Osteoblast (primary cell): ENCODE measurements at regions not wholly inside any gene's neighbourhood (a gene's known extent, or its start where the extent isn't known, plus 50 kb on each side); places are given as distances from the start of the nearest gene placed in this dataset.
"Not testable (repeated sequence)": the region's sequence is repeated elsewhere in the genome, so short reads cannot be mapped to it uniquely, and the experiment has no call there.

Experiments
- DNase-seq: peaks from one replicate; pipeline ENCODE4 v3.0.0; 2011; ENCODE audit warnings: low spot score, mixed read lengths; ENCODE audit not compliant: insufficient read length; ENCODE audit errors: missing footprints
- H2AFZ ChIP-seq: 2 replicates; pipeline ENCODE4 v1.6.0; 2011; ENCODE audit warnings: mild to moderate bottlenecking, low read length
- H3K27ac ChIP-seq: 2 replicates; pipeline ENCODE4 v1.5.1; 2011; ENCODE audit warnings: mild to moderate bottlenecking, low read depth, low read length, moderate library complexity
- H3K27me3 ChIP-seq: 2 replicates; pipeline ENCODE4 v1.6.0; 2012; ENCODE audit warnings: mild to moderate bottlenecking, control low read depth, inconsistent platforms, low read length, moderate library complexity; ENCODE audit not compliant: insufficient read depth
- H3K36me3 ChIP-seq: 2 replicates; pipeline ENCODE4 v1.5.1; 2011; ENCODE audit warnings: mild to moderate bottlenecking, low read length, control low read depth, moderate library complexity; ENCODE audit not compliant: insufficient read depth
- H3K4me1 ChIP-seq: 2 replicates; pipeline ENCODE4 v1.5.1; 2011; ENCODE audit warnings: mild to moderate bottlenecking, low read length, control low read depth, moderate library complexity; ENCODE audit not compliant: insufficient read depth
- H3K4me2 ChIP-seq: 2 replicates; pipeline ENCODE4 v1.6.0; 2011; ENCODE audit warnings: mild to moderate bottlenecking, low read length; ENCODE audit not compliant: insufficient read depth
- H3K4me3 ChIP-seq: fragments of 200-600 bp; sonication (generic); 3 replicates; pipeline ENCODE4 v1.5.1; 2012; ENCODE audit warnings: mild to moderate bottlenecking, low read length, inconsistent platforms; ENCODE audit not compliant: insufficient read depth
- H3K79me2 ChIP-seq: 2 replicates; pipeline ENCODE4 v1.6.0; 2012; ENCODE audit warnings: mild to moderate bottlenecking, low read length, control low read depth, inconsistent platforms; ENCODE audit not compliant: insufficient read depth
- H3K9me3 ChIP-seq: 2 replicates; pipeline ENCODE4 v1.5.1; 2011; ENCODE audit warnings: low read depth, low read length, control low read depth
- H4K20me1 ChIP-seq: 2 replicates; pipeline ENCODE4 v1.6.0; 2012; ENCODE audit warnings: mild to moderate bottlenecking, low read length, control low read depth; ENCODE audit not compliant: insufficient read depth
- TF ChIP-seq, protein P1 (sequence below): IDR thresholded peaks from 2 replicates; pipeline ENCODE4 v1.5.1; 2011; ENCODE audit warnings: mild to moderate bottlenecking, low read depth, low read length, moderate library complexity; ENCODE audit errors: extremely low read depth

DNA sequence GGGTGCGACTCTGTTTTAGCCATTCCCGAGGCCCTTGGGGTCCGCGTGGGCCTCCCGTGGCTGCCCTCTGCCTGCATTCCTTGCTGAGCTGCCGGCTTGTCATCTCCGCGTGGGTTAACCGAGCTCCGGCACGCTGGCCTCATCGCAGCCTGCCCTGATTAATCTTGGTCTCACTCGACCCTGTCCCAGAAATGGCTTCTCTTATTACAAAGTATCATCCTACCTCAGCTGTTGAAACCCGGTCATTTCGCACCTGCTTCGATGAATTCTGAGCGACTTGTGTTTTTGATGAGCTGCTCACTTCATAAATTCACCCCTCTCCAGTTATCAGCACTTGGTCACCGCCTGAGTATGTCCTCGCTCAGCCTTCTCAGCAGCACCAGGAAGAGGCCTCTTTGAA lies 123.5 kb upstream of the EGFLAM start:
- Histone ChIP-seq H3K79me2 (no peaks in the 10 kb centered on the region), H3K4me2 (no peak overlapping the region), H2AFZ (no peak overlapping the region), H3K9me3 (no peaks in the 10 kb centered on the region), H3K27me3 (peaks cover 23% of the 10 kb centered on the region), H3K27ac (no peak overlapping the region), H3K36me3 (no peaks in the 10 kb centered on the region), H4K20me1 (no peaks in the 10 kb centered on the region), H3K4me1 (no peaks in the 10 kb centered on the region), H3K4me3 (no peak overlapping the region)
- TF ChIP-seq, protein P1, sequence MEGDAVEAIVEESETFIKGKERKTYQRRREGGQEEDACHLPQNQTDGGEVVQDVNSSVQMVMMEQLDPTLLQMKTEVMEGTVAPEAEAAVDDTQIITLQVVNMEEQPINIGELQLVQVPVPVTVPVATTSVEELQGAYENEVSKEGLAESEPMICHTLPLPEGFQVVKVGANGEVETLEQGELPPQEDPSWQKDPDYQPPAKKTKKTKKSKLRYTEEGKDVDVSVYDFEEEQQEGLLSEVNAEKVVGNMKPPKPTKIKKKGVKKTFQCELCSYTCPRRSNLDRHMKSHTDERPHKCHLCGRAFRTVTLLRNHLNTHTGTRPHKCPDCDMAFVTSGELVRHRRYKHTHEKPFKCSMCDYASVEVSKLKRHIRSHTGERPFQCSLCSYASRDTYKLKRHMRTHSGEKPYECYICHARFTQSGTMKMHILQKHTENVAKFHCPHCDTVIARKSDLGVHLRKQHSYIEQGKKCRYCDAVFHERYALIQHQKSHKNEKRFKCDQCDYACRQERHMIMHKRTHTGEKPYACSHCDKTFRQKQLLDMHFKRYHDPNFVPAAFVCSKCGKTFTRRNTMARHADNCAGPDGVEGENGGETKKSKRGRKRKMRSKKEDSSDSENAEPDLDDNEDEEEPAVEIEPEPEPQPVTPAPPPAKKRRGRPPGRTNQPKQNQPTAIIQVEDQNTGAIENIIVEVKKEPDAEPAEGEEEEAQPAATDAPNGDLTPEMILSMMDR: no peak
- no peak for DNase-seq

- not testable (repeated sequence) for H3K9me3 ChIP-seq, H2AFZ ChIP-seq, H4K20me1 ChIP-seq, H3K4me3 ChIP-seq, H3K27ac ChIP-seq, H3K4me1 ChIP-seq, H3K36me3 ChIP-seq, H3K79me2 ChIP-seq, DNase-seq, H3K4me2 ChIP-seq
- peaks cover 21% of the 10 kb centered on the region for H3K27me3 ChIP-seq
These were observed 124.1 kb upstream of the EGFLAM start for GRCh38 chr5:38134294-38134693.

- Histone ChIP-seq H2AFZ (no peak overlapping the region), H3K4me3 (no peak overlapping the region), H4K20me1 (no peaks in the 10 kb centered on the region), H3K4me1 (no peaks in the 10 kb centered on the region), H3K79me2 (no peaks in the 10 kb centered on the region), H3K9me3 (no peaks in the 10 kb centered on the region), H3K27ac (no peak overlapping the region), H3K4me2 (no peak overlapping the region), H3K27me3 (peaks cover 29% of the 10 kb centered on the region), H3K36me3 (no peaks in the 10 kb centered on the region)
- TF ChIP-seq, protein P1: no peak
- DNase-seq: no peak
These were observed 126.7 kb upstream of the EGFLAM start for GRCh38 chr5:38131686-38132085.

- H4K20me1 ChIP-seq: no peaks in the 10 kb centered on the region
These were observed 134.0 kb upstream of the EGFLAM start for GRCh38 chr5:38124321-38124720.

More at GRCh38 chr5:38124321-38124720, 134.0 kb upstream of the EGFLAM start:
- DNase-seq: no peak
- H3K27ac ChIP-seq: no peak overlapping the region
- H3K4me2 ChIP-seq: no peak overlapping the region
- no peaks in the 10 kb centered on the region for H3K4me1 ChIP-seq
- H2AFZ ChIP-seq: no peak overlapping the region
- H3K27me3 ChIP-seq: peaks cover 23% of the 10 kb centered on the region
- no peaks in the 10 kb centered on the region for H3K79me2 ChIP-seq
- no peaks in the 10 kb centered on the region for H3K36me3 ChIP-seq
- no peak overlapping the region for H3K4me3 ChIP-seq
- TF ChIP-seq, protein P1: no peak
- H3K9me3 ChIP-seq: no peaks in the 10 kb centered on the region
